Hematopoietic multipotent progenitor cell treated with erythropoietin and hydrocortisone succinate and interleukin-3 and kit ligand, for 17 days (in vitro differentiated cells): ENCODE measurements at regions not wholly inside any gene's neighbourhood (a gene's known extent, or its start where the extent isn't known, plus 50 kb on each side); places are given as distances from the start of the nearest gene placed in this dataset.

Source experiments
- DNase-seq: peaks from one replicate; pipeline ENCODE4 v3.0.0-alpha.2; 2015; ENCODE audit warnings: low spot score

DNA sequence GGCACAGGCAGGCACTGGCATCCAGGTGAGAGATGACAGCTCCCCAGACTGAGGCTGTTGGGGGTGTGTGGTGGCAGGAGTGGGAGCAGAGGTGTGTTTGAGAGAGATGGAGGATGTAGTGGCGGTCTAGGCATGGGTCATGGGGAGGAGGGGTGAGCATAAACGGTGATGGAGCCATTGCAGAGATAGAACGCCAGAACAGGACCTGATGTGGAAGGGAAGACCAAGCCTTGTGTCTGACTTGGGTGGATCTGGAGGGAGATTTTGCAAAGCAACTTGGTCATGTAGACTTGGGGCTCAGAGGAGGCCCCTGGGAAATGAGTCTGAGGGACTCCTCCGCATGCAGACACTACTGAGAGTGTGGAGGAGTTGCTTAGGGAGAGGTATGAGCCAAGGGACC is 50.0 kb upstream of the CLDN5 start:
- no peak for DNase-seq

DNA sequence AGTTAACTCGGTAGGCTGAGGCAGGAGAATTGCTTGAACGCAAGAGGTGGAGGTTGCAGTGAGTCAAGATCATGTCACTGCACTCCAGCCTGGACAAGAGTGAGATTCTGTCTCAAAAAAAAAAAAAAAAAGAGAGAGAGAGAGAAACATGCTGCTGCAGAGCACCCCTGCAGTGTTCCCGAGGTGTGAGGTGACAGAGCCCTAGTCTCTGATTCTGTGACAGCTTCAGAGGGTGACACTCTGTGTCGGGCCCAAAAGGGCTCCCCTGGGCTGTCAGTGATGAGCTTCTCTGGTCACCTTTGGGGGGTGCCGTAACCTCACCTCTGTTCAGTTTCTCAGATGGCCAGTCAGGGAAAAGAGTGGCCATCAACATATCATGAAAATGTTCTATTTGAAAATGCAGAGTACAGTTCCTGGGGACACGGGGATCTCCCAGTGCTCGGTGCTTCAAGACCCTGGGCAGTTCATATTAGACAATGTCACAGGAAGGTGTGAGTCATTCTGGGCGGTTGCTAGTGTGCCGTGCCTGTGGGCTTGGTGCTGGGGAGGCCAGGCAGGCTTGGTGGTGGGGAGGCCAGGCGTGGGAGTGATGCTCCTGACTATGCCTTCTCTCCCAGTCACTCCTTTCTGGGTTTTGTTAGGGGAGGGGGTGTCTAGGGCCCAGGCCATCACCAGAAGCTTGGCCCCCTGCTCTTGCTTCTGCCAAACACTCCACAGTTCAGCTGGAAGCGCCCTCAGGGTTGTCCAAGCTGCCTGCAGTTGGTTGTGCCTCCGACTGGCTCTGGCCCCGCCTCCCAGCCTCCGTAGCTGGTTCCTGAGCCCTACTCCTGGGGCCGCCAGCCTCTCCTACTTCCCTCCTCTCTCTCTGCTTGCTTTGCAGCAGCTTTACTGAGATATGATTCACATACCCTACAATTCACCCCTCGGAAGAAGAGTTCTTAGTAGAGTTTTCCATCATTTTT is 52.5 kb upstream of the CLDN5 start:
- no peak for DNase-seq

GRCh38 chr22:19577422-19577966 is 53.3 kb upstream of the CLDN5 start:
- no peak for DNase-seq

DNA sequence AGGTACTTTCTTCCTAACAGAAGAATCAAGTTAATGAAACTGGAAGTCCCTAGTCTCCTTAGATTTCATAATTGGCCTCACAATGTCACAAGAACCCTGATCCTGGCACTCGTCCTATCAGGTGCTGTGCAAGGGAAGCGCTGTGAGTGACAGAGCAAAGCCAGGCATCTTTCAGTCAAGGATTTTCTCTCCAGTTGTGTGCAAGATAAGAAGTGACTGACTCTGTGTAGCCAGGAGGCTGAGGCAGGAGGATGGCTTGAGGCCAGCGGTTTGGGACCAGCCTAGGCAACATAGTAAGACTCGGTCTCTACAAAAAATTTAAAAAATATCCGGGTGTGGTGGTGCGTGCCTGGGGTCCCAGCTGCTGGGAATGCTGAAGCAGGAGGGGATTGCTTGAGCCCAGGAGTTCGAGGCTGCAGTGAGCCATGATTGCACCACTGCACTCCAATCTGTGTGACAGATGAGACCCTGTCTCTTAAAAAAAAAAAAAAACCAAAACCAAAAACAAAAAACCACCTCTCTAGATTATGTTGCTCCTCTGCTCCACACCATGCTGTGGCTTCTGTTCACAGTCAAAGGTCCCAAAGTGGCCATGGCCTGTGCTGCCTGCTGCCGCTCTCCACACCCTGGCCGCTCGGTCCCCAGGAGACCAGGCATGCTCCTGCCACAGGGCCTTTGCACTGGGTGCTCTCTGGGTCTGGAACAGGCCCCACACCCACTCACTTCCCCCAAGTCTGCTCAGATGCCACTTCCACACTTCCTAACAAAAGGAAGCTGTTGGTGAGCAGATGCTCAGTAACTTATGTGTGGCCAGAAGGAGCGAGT is 54.2 kb upstream of the CLDN5 start:
- DNase-seq = no peak

DNA sequence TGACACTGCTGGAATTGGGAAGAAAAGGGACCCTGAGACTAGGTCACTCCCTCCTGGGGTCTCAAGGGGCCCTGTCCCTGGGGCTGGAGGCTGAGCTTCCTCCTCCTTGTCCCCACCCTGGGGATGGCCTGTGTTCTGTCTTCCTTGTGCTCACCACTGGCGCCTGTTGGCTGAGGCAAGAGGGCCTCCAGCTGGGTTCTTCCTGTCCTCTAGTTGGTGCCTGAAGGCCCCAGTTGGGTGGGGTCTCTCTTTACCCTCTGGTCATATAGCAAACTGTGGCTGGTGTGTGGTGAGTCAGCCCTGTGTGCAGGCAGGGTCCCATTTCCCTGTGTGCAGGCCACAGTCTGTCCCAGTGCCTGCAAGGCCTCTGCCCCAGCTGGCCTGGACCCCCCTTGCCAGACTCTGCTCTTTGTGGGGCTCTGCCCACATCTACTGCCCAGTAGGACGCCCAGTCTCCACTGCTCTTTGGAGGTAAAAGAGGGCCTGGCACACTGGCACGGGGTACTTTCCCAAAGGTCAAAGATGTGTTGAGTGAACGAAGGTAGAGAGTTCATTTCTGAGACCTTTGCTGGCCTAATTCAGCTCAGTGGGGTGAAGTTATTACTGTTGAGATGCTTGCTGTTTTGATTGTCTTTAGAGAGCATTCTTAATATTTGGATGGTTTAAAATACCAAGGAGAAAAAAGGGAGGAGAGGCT is 55.1 kb upstream of the CLDN5 start:
- no peak for DNase-seq

- no peak for DNase-seq
Measured at GRCh38 chr22:19579880-19580279, 55.7 kb upstream of the CLDN5 start.

GRCh38 chr22:19580291-19580890 is 56.2 kb upstream of the CLDN5 start:
- DNase-seq = no peak

GRCh38 chr22:19582033-19582693 is 58.0 kb upstream of the CLDN5 start:
- DNase-seq = no peak

DNA sequence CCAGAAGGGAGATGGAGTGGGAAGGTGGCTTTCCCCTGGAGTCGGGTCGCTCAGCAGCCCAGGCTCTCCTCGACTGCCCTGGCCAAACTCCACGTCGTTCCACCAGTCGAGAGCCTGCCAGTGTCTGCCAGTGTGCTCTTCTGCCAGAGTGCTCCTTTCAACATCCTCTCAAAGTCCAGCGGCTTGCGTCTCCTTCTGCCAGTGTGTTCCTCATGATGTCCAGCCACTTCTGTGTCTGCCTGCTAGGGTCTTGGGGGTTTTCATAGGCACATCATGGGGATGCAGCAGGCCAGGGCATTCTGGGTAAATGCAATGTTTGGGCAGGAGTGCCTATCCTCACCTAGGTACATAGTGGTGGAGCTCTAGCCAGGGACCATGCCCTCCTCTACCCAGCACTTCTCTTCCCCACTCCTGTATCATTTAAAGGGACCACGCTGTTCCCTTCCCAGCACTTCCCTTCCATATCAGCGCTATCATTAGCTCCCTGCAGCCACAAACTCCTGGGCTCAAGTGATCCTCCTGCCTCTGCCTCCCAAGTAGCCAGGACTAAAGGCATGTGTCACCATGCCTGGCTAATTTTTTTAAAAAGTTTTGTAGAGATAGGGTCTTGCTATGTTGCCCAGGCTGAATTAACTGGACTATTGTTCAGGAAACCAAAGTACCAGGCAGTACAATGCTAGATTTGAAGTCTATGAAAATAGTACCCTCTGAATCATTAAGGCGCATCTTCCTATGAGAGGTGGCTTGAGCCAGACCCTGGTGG is 62.9 kb upstream of the CLDN5 start:
- no peak for DNase-seq

DNA sequence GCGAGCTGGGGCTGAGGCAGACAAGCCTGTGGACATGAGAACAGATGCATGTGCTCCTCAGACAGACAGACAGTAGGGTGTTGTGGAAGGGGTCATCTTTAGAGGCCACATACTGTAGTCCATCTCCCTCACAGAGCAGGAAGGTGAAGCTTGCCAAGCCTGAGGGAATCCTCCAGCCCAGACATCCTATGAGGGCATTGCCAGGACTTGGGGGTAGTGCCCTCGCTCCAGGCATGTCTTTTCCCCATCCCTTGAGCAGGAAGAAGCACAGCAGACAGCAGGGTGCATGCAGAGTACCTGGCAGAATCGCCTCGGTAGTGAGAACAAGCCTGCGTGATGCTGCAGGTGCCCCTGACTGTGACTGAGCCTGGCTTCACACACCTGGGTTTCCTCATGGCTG is 66.5 kb upstream of the CLDN5 start:
- DNase-seq = no peak

DNA sequence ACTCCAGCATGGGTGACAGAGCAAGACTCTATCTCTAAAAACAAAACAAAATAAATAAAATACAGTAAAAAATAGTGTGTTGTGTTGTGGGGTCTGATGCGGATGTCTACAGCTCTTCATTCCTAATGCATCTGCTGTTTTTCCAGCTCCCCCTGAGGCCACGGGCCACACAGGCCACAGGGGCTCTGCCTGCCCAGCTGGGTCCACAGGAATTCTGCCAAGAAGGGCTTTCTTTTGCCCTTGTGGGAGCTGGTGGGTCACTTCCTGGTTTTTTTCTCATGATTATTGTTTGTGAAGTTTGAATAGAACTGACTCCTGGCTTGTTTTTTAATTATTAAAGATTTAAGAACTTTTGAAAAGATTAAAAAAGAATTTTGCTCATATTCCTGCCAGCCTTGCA is 67.4 kb upstream of the CLDN5 start:
- DNase-seq = no peak

DNA sequence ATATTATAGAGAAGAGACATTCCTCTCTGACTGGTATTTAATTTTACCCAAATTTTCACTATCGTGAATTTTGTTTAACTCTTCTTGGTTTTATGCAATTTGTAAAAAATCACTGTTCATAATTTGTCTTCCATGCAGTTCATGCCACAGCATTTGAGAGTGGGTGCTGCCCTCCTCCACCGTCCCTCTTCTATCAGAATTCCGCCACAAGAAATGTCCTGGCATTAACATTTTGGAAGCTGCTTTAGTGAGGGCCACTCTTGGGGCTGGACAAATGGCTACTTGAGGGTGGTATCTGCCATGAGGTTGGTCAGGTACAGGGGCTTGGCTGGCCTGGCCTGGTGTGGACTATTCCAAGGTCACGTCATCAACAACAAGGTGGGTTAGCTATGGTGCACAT is 68.3 kb upstream of the CLDN5 start:
- no peak for DNase-seq

GRCh38 chr22:19593991-19594569 is 69.9 kb upstream of the CLDN5 start:
- no peak for DNase-seq

DNA sequence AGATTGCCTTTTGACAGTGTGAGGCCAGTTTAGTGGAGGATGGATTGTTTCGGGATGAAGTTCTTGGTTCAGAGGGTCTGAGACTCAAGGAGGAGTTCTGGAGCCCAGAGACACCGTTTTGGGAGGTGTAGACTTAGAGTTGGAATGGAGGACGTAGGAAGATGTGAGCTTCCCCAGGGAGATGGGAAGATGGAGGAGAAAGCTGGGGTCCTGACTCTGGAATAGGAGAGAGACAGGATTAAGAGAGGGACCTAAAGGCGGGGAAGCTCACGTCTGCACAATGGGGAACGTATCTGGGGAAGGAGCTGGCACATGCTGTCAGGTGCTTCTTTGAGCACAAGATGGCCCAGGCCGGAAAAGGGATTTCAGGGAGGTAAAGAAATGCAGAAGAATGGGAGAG is 71.3 kb upstream of the CLDN5 start:
- DNase-seq = no peak

DNA sequence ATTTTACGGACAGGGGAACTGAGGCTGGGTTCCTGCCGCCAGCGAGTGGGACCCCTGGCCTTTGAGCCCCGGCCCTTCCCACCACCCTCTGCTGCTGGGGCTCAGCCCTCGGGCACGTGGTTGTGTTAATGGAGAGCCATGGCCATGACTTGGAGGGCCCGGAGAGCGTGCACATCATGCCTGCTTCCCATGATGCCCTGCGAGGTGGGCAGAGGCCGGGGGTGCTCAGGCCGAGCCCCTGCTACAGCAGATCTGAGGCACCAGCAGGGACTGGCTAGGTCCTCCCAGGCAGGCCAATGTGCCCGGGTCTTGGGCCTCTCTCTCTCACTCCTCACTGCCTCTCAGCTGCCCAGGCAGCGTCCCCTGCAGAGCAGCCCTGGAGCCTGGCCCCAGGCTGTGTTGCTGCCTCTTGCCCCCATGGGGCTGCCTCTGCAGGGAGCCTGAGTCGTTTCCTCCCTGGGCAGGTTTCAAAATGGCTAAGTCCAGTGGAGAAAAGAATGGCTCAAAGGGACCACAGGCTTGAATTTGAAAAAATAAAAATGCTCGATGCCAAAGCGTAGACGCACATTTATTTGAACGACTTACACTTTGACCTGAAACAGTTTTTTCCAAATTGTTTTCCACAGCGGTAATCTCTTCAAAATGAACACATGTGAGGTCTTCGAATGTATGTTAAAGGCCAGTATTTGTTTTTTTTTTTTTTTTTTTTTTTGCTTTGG is 72.6 kb upstream of the CLDN5 start:
- no peak for DNase-seq

DNA sequence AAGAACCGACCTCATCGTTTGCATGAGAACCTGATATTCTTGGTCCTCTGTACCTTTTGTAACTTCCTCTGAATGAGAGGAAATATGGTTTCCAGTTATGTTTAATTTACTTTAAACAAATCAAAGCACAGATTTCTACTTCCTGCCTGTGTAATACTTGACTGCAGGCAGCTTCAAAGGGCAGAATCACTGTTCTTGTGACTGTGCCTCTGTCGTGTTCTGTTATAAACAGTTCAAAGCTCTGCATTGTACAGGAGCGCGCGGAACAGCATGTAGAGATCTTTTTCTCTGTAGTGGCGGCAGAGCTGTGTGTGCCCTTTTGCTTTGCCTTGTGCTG is 73.2 kb upstream of the CLDN5 start:
- DNase-seq = no peak

DNA sequence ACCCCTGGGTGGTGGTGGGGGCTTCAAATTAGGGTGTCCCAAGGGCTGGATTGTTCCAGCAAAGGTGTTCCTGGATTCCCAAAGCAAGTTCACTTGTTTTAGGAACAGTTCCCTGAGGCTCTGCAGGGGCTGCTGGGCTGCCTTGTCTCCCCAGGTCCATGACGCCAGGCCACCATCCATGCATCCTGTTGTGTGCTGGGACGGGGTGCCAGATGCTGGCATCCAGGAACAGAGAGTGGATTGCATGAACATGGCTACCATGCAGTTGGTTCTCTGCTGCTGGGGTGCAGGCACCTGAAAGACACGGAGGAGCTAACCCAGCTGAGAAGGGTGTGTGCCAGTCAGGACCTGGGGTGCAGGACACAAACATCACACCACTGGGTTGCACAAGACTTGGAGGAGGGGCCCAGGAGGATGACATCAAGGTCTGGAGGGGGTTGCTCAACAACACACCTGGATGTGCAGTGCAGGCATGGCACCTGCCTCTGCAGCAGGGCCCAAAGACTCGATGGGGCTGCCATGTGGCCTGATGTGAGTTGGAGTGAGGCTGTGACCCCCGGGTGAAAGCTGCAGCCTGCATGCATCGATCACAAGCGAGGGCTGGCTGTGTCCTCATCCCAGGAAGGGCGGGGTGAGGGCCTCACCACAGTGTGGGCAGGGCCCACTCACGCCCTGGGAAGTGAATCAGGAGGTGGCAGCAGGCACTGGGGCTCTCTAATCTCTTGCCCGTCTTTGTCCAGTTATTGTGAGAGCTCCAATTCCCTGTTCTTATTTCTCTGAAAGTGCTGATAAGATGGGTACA is 74.0 kb upstream of the CLDN5 start:
- no peak for DNase-seq

GRCh38 chr22:19599004-19599403 is 74.8 kb upstream of the CLDN5 start:
- DNase-seq = no peak
